SK-N-SH (cell line): ENCODE measurements at regions not wholly inside any gene's neighbourhood (a gene's known extent, or its start where the extent isn't known, plus 50 kb on each side); places are given as distances from the start of the nearest gene placed in this dataset.

ENCODE experiments used
- CTCF ChIA-PET: fragments of 300-600, 350-600 bp; formaldehyde crosslinking; extraction: SDS; loops from one replicate; lab custom pipeline; 2021; lab: Yijun Ruan, JAX
- POLR2A ChIA-PET: fragments of 350-600 bp; sonication (Branson Sonifier 250); formaldehyde crosslinking; extraction: SDS; loops from one replicate; lab custom pipeline; 2020; ENCODE audit warnings: antibody characterized with exemption, inconsistent platforms; lab: Yijun Ruan, JAX
- DNase-seq: peaks from one replicate; pipeline ENCODE4 v3.0.0; 2012
- H2AFZ ChIP-seq: fragments of 200-600 bp; sonication (generic); 2 replicates; pipeline ENCODE4 v1.8.1; 2016; ENCODE audit warnings: antibody characterized with exemption, mild to moderate bottlenecking, low read depth
- H3F3A ChIP-seq: fragments of 200-600 bp; sonication (generic); replicated peaks from 2 replicates; pipeline ENCODE3; 2016; ENCODE audit warnings: antibody characterized with exemption, mild to moderate bottlenecking; ENCODE audit not compliant: insufficient read depth
- H3K27ac ChIP-seq, 2 experiments: fragments of 200-500 bp in 1 of 2; fragments of 200-600 bp in 1 of 2; sonication (Bioruptor generic) in 1 of 2; sonication (generic), shearing (Covaris generic) in 1 of 2; 2 replicates each; pipeline versions ENCODE4 v1.5.1 to v1.6.1; 2014 to 2016; ENCODE audit warnings: low read depth in 2 of 2, inconsistent platforms in 1 of 2, low read length in 1 of 2, mild to moderate bottlenecking in 1 of 2, mixed read lengths in 1 of 2
- H3K27me3 ChIP-seq: fragments of 200-600 bp; sonication (generic), shearing (Covaris generic); 2 replicates; pipeline ENCODE4 v1.6.1; 2016; ENCODE audit warnings: mixed run types; ENCODE audit not compliant: insufficient read depth
- H3K36me3 ChIP-seq, 2 experiments: fragments of 200-500 bp in 1 of 2; fragments of 200-600 bp in 1 of 2; sonication (Bioruptor generic) in 1 of 2; sonication (generic) in 1 of 2; replicated peaks in 1 of 2; 2 replicates each; pipeline versions ENCODE3 to v1.5.1; 2014 to 2016; ENCODE audit warnings: low read length in 1 of 2, mild to moderate bottlenecking in 1 of 2; ENCODE audit not compliant: insufficient read depth in 2 of 2, control insufficient read depth in 1 of 2
- H3K4me1 ChIP-seq, 2 experiments: fragments of 200-500 bp in 1 of 2; fragments of 200-600 bp in 1 of 2; sonication (Bioruptor generic) in 1 of 2; sonication (generic), shearing (Covaris generic) in 1 of 2; 2 replicates each; pipeline versions ENCODE4 v1.5.1 to v1.6.1; 2014 to 2016; ENCODE audit warnings: low read depth in 1 of 2, low read length in 1 of 2, mixed run types in 1 of 2; ENCODE audit not compliant: insufficient read depth in 2 of 2, control insufficient read depth in 1 of 2
- H3K4me2 ChIP-seq: fragments of 200-600 bp; sonication (generic), shearing (Covaris generic); 2 replicates; pipeline ENCODE4 v1.6.1; 2017; ENCODE audit warnings: mixed run types
- H3K4me3 ChIP-seq, 2 experiments: fragments of 200-500 bp in 1 of 2; fragments of 200-600 bp in 1 of 2; sonication (Bioruptor generic) in 1 of 2; sonication (generic), shearing (Covaris generic) in 1 of 2; 2 replicates each; pipeline versions ENCODE4 v1.5.1 to v1.8.1; 2014 to 2016; ENCODE audit warnings: low read depth in 2 of 2, inconsistent platforms in 1 of 2, low read length in 1 of 2, mild to moderate bottlenecking in 1 of 2, mixed read lengths in 1 of 2, moderate library complexity in 1 of 2
- H3K79me2 ChIP-seq: fragments of 200-600 bp; sonication (generic); 2 replicates; pipeline ENCODE4 v1.8.1; 2017; ENCODE audit warnings: mild to moderate bottlenecking; ENCODE audit not compliant: insufficient read depth
- H3K9ac ChIP-seq: fragments of 200-600 bp; sonication (generic); 2 replicates; pipeline ENCODE4 v1.6.1; 2017; ENCODE audit warnings: mixed run types
- H3K9me2 ChIP-seq: fragments of 200-600 bp; sonication (generic); 2 replicates; pipeline ENCODE4 v1.6.1; 2017; ENCODE audit warnings: mixed run types
- H3K9me3 ChIP-seq: fragments of 200-600 bp; sonication (generic); 2 replicates; pipeline ENCODE4 v1.6.1; 2017; ENCODE audit warnings: mixed run types, mild to moderate bottlenecking, moderate library complexity
- H4K20me1 ChIP-seq: fragments of 200-600 bp; sonication (generic); 2 replicates; pipeline ENCODE4 v1.6.1; 2017; ENCODE audit warnings: mild to moderate bottlenecking, mixed run types; ENCODE audit not compliant: insufficient read depth
- CHD2 ChIP-seq: fragments of 150-350 bp; IDR thresholded peaks from 2 replicates; pipeline ENCODE4 v1.6.1; 2018; ENCODE audit warnings: low read length; ENCODE audit not compliant: partially characterized antibody
- CTCF ChIP-seq: fragments of 200-600 bp; sonication (generic); IDR thresholded peaks from 2 replicates; pipeline ENCODE4 v1.6.1; 2017; ENCODE audit warnings: antibody characterized with exemption, mild to moderate bottlenecking, moderate library complexity
- EP300 ChIP-seq, 2 experiments: IDR thresholded peaks; 2 replicates each; pipeline versions ENCODE4 v1.4.0 to v1.6.1; 2012; ENCODE audit warnings: borderline replicate concordance in 1 of 2, low read depth in 1 of 2, low read length in 1 of 2
- FOSL2 ChIP-seq: IDR thresholded peaks from 2 replicates; pipeline ENCODE4 v1.4.0; 2012; ENCODE audit warnings: low read depth, mild to moderate bottlenecking, moderate library complexity, borderline replicate concordance
- FOXJ3 ChIP-seq: sonication (generic); formaldehyde crosslinking; IDR thresholded peaks from 2 replicates; pipeline ENCODE4 v1.5.1; 2020; ENCODE audit warnings: mild to moderate bottlenecking, missing genetic modification reagents
- GATA2 ChIP-seq: sonication (generic); formaldehyde crosslinking; IDR thresholded peaks from 2 replicates; pipeline ENCODE4 v1.5.0; 2020; ENCODE audit warnings: mild to moderate bottlenecking, missing genetic modification reagents
- IRF3 ChIP-seq: fragments of 150-350 bp; IDR thresholded peaks from 2 replicates; pipeline ENCODE4 v1.6.1; 2016; ENCODE audit warnings: mild to moderate bottlenecking, low read depth, low read length
- JUND ChIP-seq: IDR thresholded peaks from 2 replicates; pipeline ENCODE4 v1.4.0; 2012
- MEF2A ChIP-seq: IDR thresholded peaks from 2 replicates; pipeline ENCODE4 v1.4.0; 2012; ENCODE audit warnings: low read depth, borderline replicate concordance
- NRF1 ChIP-seq: IDR thresholded peaks from 2 replicates; pipeline ENCODE4 v1.6.1; 2012; ENCODE audit warnings: low read depth, mild to moderate bottlenecking, low read length
- PBX3 ChIP-seq: IDR thresholded peaks from 2 replicates; pipeline ENCODE4; 2012
- POLR2AphosphoS5 ChIP-seq: IDR thresholded peaks from 2 replicates; pipeline ENCODE4 v1.6.1; 2012; ENCODE audit warnings: low read depth, low read length
- RAD21 ChIP-seq: IDR thresholded peaks from 2 replicates; pipeline ENCODE4 v1.6.1; 2012; ENCODE audit warnings: mild to moderate bottlenecking, low read length
- RCOR1 ChIP-seq: fragments of 150-350 bp; IDR thresholded peaks from 2 replicates; pipeline ENCODE4 v1.6.1; 2017; ENCODE audit warnings: antibody characterized with exemption, low read length
- REST ChIP-seq: IDR thresholded peaks from 2 replicates; pipeline ENCODE4 v1.6.1; 2012; ENCODE audit warnings: mild to moderate bottlenecking, low read depth, low read length, moderate library complexity
- RXRA ChIP-seq: IDR thresholded peaks from 2 replicates; pipeline ENCODE4 v1.4.0; 2012; ENCODE audit warnings: low read depth, mild to moderate bottlenecking, borderline replicate concordance
- TAF1 ChIP-seq: IDR thresholded peaks from 2 replicates; pipeline ENCODE4 v1.6.1; 2012; ENCODE audit warnings: low read depth, mild to moderate bottlenecking, low read length, moderate library complexity, borderline replicate concordance
- USF2 ChIP-seq: fragments of 150-350 bp; IDR thresholded peaks from 2 replicates; pipeline ENCODE4 v1.6.1; 2017; ENCODE audit warnings: antibody characterized with exemption, low read length, low read depth, borderline replicate concordance
- YY1 ChIP-seq: IDR thresholded peaks from 2 replicates; pipeline ENCODE4 v1.4.0; 2012; ENCODE audit warnings: low read depth, mild to moderate bottlenecking
- WGBS: methylation state at CpG from one replicate; pipeline ENCODE4 v1.1.6; 2017; ENCODE audit warnings: low lambda C conversion rate; 5-methylcytosine and 5-hydroxymethylcytosine counted together

- Histone ChIP-seq H3K9me2 (no peaks in the 10 kb centered on the region), H3K27me3 (no peaks in the 10 kb centered on the region), H3K9me3 (no peaks in the 10 kb centered on the region), H3K4me3 (no peak overlapping the region), H3K4me1 (no peaks in the 10 kb centered on the region), H3F3A (no peaks in the 10 kb centered on the region), H3K36me3 (no peaks in the 10 kb centered on the region), H4K20me1 (no peaks in the 10 kb centered on the region), H2AFZ (no peak overlapping the region), H3K27ac (no peak overlapping the region), H3K9ac (no peak overlapping the region), H3K4me2 (no peak overlapping the region), H3K79me2 (no peaks in the 10 kb centered on the region)
- CTCF ChIA-PET = no interaction called here
- WGBS = 39% methylated on average over 1 of the region's 1 CpG
- no peak for DNase-seq
- no peak for TF ChIP-seq NRF1
- TF ChIP-seq FOSL2 = no peak
- TF ChIP-seq USF2 = no peak
- no peak for TF ChIP-seq RCOR1
- no peak for TF ChIP-seq PBX3
- no peak for TF ChIP-seq TAF1
- no peak for TF ChIP-seq EP300 (IDR thresholded peaks at IDR 0.05; ENCODE audit: borderline replicate concordance in 1 of 2, low read depth in 1 of 2, low read length in 1 of 2)
- TF ChIP-seq YY1 = no peak
- no peak for TF ChIP-seq REST
- TF ChIP-seq CHD2 = no peak
- no peak for TF ChIP-seq RAD21
- no peak for TF ChIP-seq MEF2A
- no peak for TF ChIP-seq JUND
- TF ChIP-seq GATA2 = no peak
- no peak for TF ChIP-seq IRF3
- TF ChIP-seq RXRA = no peak
- no peak for TF ChIP-seq FOXJ3 (CRISPR knock-in tag)
- no peak for TF ChIP-seq CTCF
- no peak for TF ChIP-seq POLR2AphosphoS5
- POLR2A ChIA-PET = no interaction called here
Measured at GRCh38 chr1:101698681-101699080, 298.0 kb downstream of the OLFM3 start.
